Brain microvascular endothelial cell (primary cell): ENCODE measurements at regions not wholly inside any gene's neighbourhood (a gene's known extent, or its start where the extent isn't known, plus 50 kb on each side); places are given as distances from the start of the nearest gene placed in this dataset.

ENCODE experiments used
- DNase-seq: peaks from one replicate; pipeline ENCODE4 v3.0.0-alpha.2; 2020
- H3K27ac ChIP-seq: fragments of 250-450 bp; sonication (Bioruptor Pico); 2 replicates; pipeline ENCODE4 v1.5.1; 2020; ENCODE audit warnings: mild to moderate bottlenecking, moderate library complexity
- H3K27me3 ChIP-seq: fragments of 250-450 bp; sonication (Bioruptor Pico); replicated peaks from 2 replicates; pipeline ENCODE4 v1.5.1; 2020; ENCODE audit warnings: mild to moderate bottlenecking
- H3K36me3 ChIP-seq: fragments of 250-450 bp; sonication (Bioruptor Pico); replicated peaks from 2 replicates; pipeline ENCODE4 v1.5.1; 2020; ENCODE audit warnings: mild to moderate bottlenecking
- H3K4me3 ChIP-seq: 2 replicates; pipeline ENCODE4 v1.5.1; 2011; ENCODE audit warnings: low read depth, mild to moderate bottlenecking, control low read depth, low read length, moderate library complexity
- in situ Hi-C: cut with HindIII; loops from 2 replicates; pipeline ENCODE4 v1.10.0; 2017; ENCODE audit warnings: low sequenced_read_pairs, low pct_ligation_motif_present
- TF ChIP-seq, protein P1 (sequence below): IDR thresholded peaks from 2 replicates; pipeline ENCODE4 v1.5.1; 2011; ENCODE audit warnings: low read depth, mild to moderate bottlenecking, moderate library complexity, low read length, control low read depth, inconsistent platforms; ENCODE audit errors: missing control alignments

DNA sequence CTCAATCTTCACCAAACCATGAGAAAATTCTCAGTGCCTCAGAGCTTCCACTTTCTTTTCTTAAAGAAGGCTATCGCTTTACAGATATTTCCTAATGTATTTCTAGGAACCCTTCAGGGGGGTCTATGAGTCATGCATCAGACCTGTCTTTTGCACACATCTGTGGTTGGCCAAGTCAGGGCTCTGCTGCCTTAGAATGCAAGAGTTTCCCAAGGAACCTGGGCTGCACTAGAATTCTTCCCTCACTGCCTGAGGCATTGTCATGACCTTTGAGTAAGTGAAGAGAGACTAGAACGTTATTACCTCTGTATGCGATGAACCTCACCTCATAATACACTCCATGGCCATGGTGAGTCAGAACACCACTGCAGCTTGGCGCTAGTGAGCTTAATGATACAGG lies 365.0 kb upstream of the ID4 start:
- Histone ChIP-seq H3K4me3 (no peak overlapping the region), H3K27me3 (no peaks in the 10 kb centered on the region), H3K36me3 (no peaks in the 10 kb centered on the region), H3K27ac (peak overlapping the region; percentile 51)
- in situ Hi-C loops, result no loop called here
- DNase-seq, result peak; percentile 99
- TF ChIP-seq, protein P1, sequence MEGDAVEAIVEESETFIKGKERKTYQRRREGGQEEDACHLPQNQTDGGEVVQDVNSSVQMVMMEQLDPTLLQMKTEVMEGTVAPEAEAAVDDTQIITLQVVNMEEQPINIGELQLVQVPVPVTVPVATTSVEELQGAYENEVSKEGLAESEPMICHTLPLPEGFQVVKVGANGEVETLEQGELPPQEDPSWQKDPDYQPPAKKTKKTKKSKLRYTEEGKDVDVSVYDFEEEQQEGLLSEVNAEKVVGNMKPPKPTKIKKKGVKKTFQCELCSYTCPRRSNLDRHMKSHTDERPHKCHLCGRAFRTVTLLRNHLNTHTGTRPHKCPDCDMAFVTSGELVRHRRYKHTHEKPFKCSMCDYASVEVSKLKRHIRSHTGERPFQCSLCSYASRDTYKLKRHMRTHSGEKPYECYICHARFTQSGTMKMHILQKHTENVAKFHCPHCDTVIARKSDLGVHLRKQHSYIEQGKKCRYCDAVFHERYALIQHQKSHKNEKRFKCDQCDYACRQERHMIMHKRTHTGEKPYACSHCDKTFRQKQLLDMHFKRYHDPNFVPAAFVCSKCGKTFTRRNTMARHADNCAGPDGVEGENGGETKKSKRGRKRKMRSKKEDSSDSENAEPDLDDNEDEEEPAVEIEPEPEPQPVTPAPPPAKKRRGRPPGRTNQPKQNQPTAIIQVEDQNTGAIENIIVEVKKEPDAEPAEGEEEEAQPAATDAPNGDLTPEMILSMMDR, result peak; percentile 27

DNA sequence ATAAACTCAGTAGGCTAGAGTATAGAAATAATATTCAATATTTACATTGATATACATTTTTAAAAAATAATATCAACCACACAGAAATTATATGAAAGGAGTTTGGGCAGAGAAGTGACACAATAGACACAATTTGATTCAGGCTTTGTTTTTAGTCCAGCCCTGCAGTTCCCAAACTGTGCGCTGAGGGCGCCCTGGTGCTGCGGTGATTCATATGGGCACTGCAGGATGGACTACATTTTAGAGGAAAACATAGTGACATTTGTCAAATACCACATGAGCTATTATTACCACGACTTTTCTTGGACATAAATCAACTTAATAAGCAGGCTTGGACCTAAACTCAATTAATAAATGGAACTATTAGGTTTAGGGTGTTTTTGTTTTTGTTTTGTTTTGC lies 364.3 kb upstream of the ID4 start:
- H3K36me3 ChIP-seq, result no peaks in the 10 kb centered on the region
- no peaks in the 10 kb centered on the region for H3K27me3 ChIP-seq
- in situ Hi-C loops, result no loop called here
- TF ChIP-seq, protein P1, result peak; percentile 66
- H3K27ac ChIP-seq, result no peak overlapping the region
- DNase-seq, result no peak
- no peak overlapping the region for H3K4me3 ChIP-seq

DNA sequence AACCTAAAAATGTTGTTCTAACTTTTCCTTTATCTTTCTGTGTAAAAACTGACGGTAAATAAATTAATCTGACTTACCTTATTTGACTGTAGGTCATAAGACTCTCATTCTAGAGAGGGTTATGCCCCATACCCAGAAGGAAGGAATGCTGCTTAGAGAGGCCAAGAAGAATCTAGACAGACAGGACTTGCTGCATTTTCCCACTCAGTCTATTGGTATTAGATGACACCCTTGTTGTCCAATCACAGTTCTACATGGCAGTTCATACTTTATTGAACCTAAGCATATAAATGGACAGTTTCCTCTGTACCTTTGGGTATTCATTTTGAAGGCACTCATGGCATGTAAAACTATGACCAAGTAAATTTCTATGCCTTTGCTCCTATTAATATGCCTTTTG lies 359.6 kb upstream of the ID4 start:
- no peak overlapping the region for H3K4me3 ChIP-seq
- DNase-seq, result no peak

DNA sequence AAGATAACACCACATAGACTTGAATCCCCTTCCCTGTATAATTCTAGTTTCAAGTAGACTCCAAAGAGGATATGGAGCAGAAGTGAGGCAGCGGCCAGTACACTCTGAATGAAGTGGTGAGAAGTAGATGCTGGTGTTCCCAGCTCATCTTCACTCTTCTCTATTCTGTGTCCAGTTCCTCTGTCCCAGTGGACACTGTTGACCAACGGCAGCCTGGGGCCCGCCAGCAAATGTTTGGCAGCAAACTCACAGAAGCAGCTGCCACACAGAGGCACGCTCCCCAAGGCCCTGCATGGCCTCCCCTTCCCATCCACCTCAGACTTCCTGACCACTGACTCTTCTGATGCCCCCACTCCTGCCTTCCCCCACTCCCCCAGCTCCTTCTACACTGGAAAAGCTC lies 358.9 kb upstream of the ID4 start:
- in situ Hi-C loops, result no loop called here
- TF ChIP-seq, protein P1, result no peak
- no peak for DNase-seq
- Histone ChIP-seq H3K27me3 (no peaks in the 10 kb centered on the region), H3K27ac (no peak overlapping the region), H3K4me3 (no peak overlapping the region), H3K36me3 (no peaks in the 10 kb centered on the region)

More for the DNA sequence above, 359.6 kb upstream of the ID4 start:
- TF ChIP-seq, protein P1, result no peak
- Histone ChIP-seq H3K27me3 (no peaks in the 10 kb centered on the region), H3K27ac (no peak overlapping the region), H3K36me3 (no peaks in the 10 kb centered on the region)
- in situ Hi-C loops, result no loop called here

DNA sequence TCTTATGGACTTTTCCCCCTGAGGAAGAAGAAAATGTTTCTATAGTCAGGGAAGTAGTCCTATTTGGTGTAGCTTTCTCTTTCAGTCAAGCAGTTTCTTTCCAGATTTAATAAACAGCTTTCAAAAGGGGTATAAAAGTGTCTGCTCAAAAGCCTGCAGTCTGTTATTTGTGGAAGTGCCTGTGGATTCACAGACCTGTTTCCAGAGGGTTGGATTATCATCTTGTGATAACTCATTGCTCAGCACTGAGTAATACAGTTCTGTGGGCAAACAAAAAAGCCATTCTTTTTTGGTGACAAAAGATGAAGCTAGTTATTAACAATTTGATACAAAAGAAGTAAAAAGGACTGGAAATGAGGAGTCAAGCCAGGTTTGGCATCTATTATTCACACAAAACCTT lies 358.2 kb upstream of the ID4 start:
- TF ChIP-seq, protein P1, result no peak
- Histone ChIP-seq H3K4me3 (no peak overlapping the region), H3K27ac (peak overlapping the region; percentile 51), H3K36me3 (no peaks in the 10 kb centered on the region), H3K27me3 (no peaks in the 10 kb centered on the region)
- peak; percentile 68 for DNase-seq
- in situ Hi-C loops, result no loop called here

DNA sequence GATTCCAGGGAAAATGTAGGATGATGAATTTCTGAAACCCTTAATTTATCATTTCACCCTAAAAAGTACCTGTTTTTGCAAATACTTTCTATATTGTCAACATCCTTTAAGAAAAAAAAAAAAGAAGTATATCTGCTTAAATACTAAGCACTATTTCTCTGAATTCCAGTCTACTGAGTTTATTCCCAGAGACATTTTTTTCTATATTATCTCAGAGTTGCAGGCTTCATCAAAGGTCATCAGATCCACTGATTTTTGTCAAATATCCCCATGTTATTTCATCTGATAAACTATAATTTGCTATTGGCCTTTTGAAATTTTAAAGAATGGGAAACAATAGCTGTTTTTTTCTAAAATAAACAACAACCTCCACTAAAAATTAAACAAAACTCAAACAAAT lies 357.6 kb upstream of the ID4 start:
- H3K36me3 ChIP-seq, result no peaks in the 10 kb centered on the region
- H3K27ac ChIP-seq, result peak overlapping the region; percentile 51
- in situ Hi-C loops, result no loop called here
- H3K4me3 ChIP-seq, result no peak overlapping the region
- TF ChIP-seq, protein P1, result no peak
- DNase-seq, result no peak
- H3K27me3 ChIP-seq, result no peaks in the 10 kb centered on the region
